ENCODE measurements at regions not wholly inside any gene's neighbourhood (a gene's known extent, or its start where the extent isn't known, plus 50 kb on each side); places are given as distances from the start of the nearest gene placed in this dataset.
"Not testable (repeated sequence)": the region's sequence is repeated elsewhere in the genome, so short reads cannot be mapped to it uniquely, and the experiment has no call there.

- Histone ChIP-seq H3K27me3 (ENCODE audit: control insufficient read depth in 1 of 2, insufficient read depth in 2 of 2, low read length in 1 of 2) (no peaks in the 10 kb centered on the region), H3K9me3 (ENCODE audit: control insufficient read depth, low read length) (no peaks in the 10 kb centered on the region), H3K4me3 (ENCODE audit: low read length in 2 of 2) (no peak overlapping the region), H3K27ac (ENCODE audit: low read depth in 1 of 2, low read length in 2 of 2) (no peak overlapping the region), H3K36me3 (ENCODE audit: control insufficient read depth in 1 of 2, insufficient read depth in 2 of 2, low read length in 1 of 2) (no peaks in the 10 kb centered on the region), H3K4me1 (ENCODE audit: control insufficient read depth in 1 of 2, insufficient read depth in 2 of 2, low read length in 2 of 2) (peaks cover 0 to 2% of the 10 kb centered on the region in 2 donors)
- WGBS, 2 donors, result 82 to 85% methylated on average over 2 of the region's 2 CpGs
- ATAC-seq (ENCODE audit: low FRiP score) (no peak), DNase-seq (no peak)
- intact Hi-C loops (cut with DNase I), result no loop called here
Observed at GRCh38 chr20:22688485-22688884, 104.1 kb upstream of the FOXA2 start.

- ATAC-seq (ENCODE audit: low FRiP score) (no peak), DNase-seq (no peak)
- intact Hi-C loops (cut with DNase I), result no loop called here
- 93 to 94% methylated on average over 5 of the region's 5 CpGs for WGBS, 2 donors
- H3K36me3 ChIP-seq (ENCODE audit: control insufficient read depth in 1 of 2, insufficient read depth in 2 of 2, low read length in 1 of 2), result no peaks in the 10 kb centered on the region
- no peaks in the 10 kb centered on the region for H3K9me3 ChIP-seq (ENCODE audit: control insufficient read depth, low read length)
- no peak overlapping the region for H3K27ac ChIP-seq (ENCODE audit: low read depth in 1 of 2, low read length in 2 of 2)
- no peak overlapping the region for H3K4me3 ChIP-seq (ENCODE audit: low read length in 2 of 2)
- H3K27me3 ChIP-seq (ENCODE audit: control insufficient read depth in 1 of 2, insufficient read depth in 2 of 2, low read length in 1 of 2), result no peaks in the 10 kb centered on the region
- peaks cover 0 to 2% of the 10 kb centered on the region in 2 donors for H3K4me1 ChIP-seq (ENCODE audit: control insufficient read depth in 1 of 2, insufficient read depth in 2 of 2, low read length in 2 of 2)
Observed at GRCh38 chr20:22689266-22689665, 104.9 kb upstream of the FOXA2 start.

- 93% methylated on average over 7 of the region's 7 CpGs for WGBS, 2 donors
- intact Hi-C loops (cut with DNase I), result loop anchor here (1.0 to 10.0 kb wide), 6 partner anchors 115 to 656 kb away; partner anchors contain the start of gene THBD (in 1 of the 2)
- ATAC-seq (ENCODE audit: low FRiP score) (no peak), DNase-seq (no peak)
- no peaks in the 10 kb centered on the region for H3K27me3 ChIP-seq (ENCODE audit: control insufficient read depth in 1 of 2, insufficient read depth in 2 of 2, low read length in 1 of 2)
- H3K36me3 ChIP-seq (ENCODE audit: control insufficient read depth in 1 of 2, insufficient read depth in 2 of 2, low read length in 1 of 2), result no peaks in the 10 kb centered on the region
- H3K4me1 ChIP-seq (ENCODE audit: control insufficient read depth in 1 of 2, insufficient read depth in 2 of 2, low read length in 2 of 2), result peaks cover 0 to 2% of the 10 kb centered on the region in 2 donors
- H3K27ac ChIP-seq (ENCODE audit: low read depth in 1 of 2, low read length in 2 of 2), result no peak overlapping the region
- H3K9me3 ChIP-seq (ENCODE audit: control insufficient read depth, low read length), result no peaks in the 10 kb centered on the region
- no peak overlapping the region for H3K4me3 ChIP-seq (ENCODE audit: low read length in 2 of 2)
Observed at GRCh38 chr20:22690000-22690399, 105.6 kb upstream of the FOXA2 start.

GRCh38 chr20:22690616-22691179 is 106.3 kb upstream of the FOXA2 start:
- no peak overlapping the region for H3K4me3 ChIP-seq (ENCODE audit: low read length in 2 of 2)
- DNase-seq, result no peak
- no peak overlapping the region for H3K27ac ChIP-seq (ENCODE audit: low read depth in 1 of 2, low read length in 2 of 2)
- H3K9me3 ChIP-seq (ENCODE audit: control insufficient read depth, low read length), result no peaks in the 10 kb centered on the region
- H3K36me3 ChIP-seq (ENCODE audit: control insufficient read depth in 1 of 2, insufficient read depth in 2 of 2, low read length in 1 of 2), result no peaks in the 10 kb centered on the region
- H3K4me1 ChIP-seq (ENCODE audit: control insufficient read depth in 1 of 2, insufficient read depth in 2 of 2, low read length in 2 of 2), result peaks cover 0 to 2% of the 10 kb centered on the region in 2 donors
- ATAC-seq (ENCODE audit: low FRiP score), result no peak
- 77 to 78% methylated on average over 7 of the region's 7 CpGs for WGBS, 2 donors
- intact Hi-C loops (cut with DNase I), result loop anchor here (1.0 to 10.0 kb wide), 6 partner anchors 114 to 656 kb away; partner anchors contain the start of gene THBD (in 1 of the 2)
- no peaks in the 10 kb centered on the region for H3K27me3 ChIP-seq (ENCODE audit: control insufficient read depth in 1 of 2, insufficient read depth in 2 of 2, low read length in 1 of 2)

- Histone ChIP-seq H3K9me3 (ENCODE audit: control insufficient read depth, low read length) (no peaks in the 10 kb centered on the region), H3K27ac (ENCODE audit: low read depth in 1 of 2, low read length in 2 of 2) (no peak overlapping the region), H3K4me3 (ENCODE audit: low read length in 2 of 2) (no peak overlapping the region), H3K4me1 (ENCODE audit: control insufficient read depth in 1 of 2, insufficient read depth in 2 of 2, low read length in 2 of 2) (peaks cover 0 to 2% of the 10 kb centered on the region in 2 donors), H3K27me3 (ENCODE audit: control insufficient read depth in 1 of 2, insufficient read depth in 2 of 2, low read length in 1 of 2) (no peaks in the 10 kb centered on the region), H3K36me3 (ENCODE audit: control insufficient read depth in 1 of 2, insufficient read depth in 2 of 2, low read length in 1 of 2) (no peaks in the 10 kb centered on the region)
- 25 to 26% methylated on average over 25 of the region's 25 CpGs for WGBS, 2 donors
- ATAC-seq (ENCODE audit: low FRiP score) (peak; percentile 93), DNase-seq (peak; percentile 87 to 89)
- intact Hi-C loops (cut with DNase I), result loop anchor here (2.0 to 10.0 kb wide), 5 partner anchors 113 to 649 kb away; partner anchors contain the start of gene THBD (in 1 of the 2)
Observed at GRCh38 chr20:22691369-22692118, 107.2 kb upstream of the FOXA2 start.

- ATAC-seq (ENCODE audit: low FRiP score) (no peak), DNase-seq (no peak)
- H3K9me3 ChIP-seq (ENCODE audit: control insufficient read depth, low read length), result no peaks in the 10 kb centered on the region
- intact Hi-C loops (cut with DNase I), result loop anchor here (5.0 to 10.0 kb wide), 4 partner anchors 113 to 545 kb away; partner anchors contain the start of gene THBD (in 1 of the 2)
- H3K27ac ChIP-seq (ENCODE audit: low read depth in 1 of 2, low read length in 2 of 2), result no peak overlapping the region
- no peak overlapping the region for H3K4me3 ChIP-seq (ENCODE audit: low read length in 2 of 2)
- 54 to 63% methylated on average over 4 of the region's 4 CpGs for WGBS, 2 donors
- no peaks in the 10 kb centered on the region for H3K27me3 ChIP-seq (ENCODE audit: control insufficient read depth in 1 of 2, insufficient read depth in 2 of 2, low read length in 1 of 2)
- no peaks in the 10 kb centered on the region for H3K36me3 ChIP-seq (ENCODE audit: control insufficient read depth in 1 of 2, insufficient read depth in 2 of 2, low read length in 1 of 2)
- H3K4me1 ChIP-seq (ENCODE audit: control insufficient read depth in 1 of 2, insufficient read depth in 2 of 2, low read length in 2 of 2), result peaks cover 0 to 2% of the 10 kb centered on the region in 2 donors
Observed at GRCh38 chr20:22692119-22692475, 107.7 kb upstream of the FOXA2 start.

- H3K27me3 ChIP-seq (ENCODE audit: control insufficient read depth in 1 of 2, insufficient read depth in 2 of 2, low read length in 1 of 2); ATAC-seq (ENCODE audit: low FRiP score); H3K9me3 ChIP-seq (ENCODE audit: control insufficient read depth, low read length); H3K4me1 ChIP-seq (ENCODE audit: control insufficient read depth in 1 of 2, insufficient read depth in 2 of 2, low read length in 2 of 2); H3K36me3 ChIP-seq (ENCODE audit: control insufficient read depth in 1 of 2, insufficient read depth in 2 of 2, low read length in 1 of 2); DNase-seq; H3K27ac ChIP-seq (ENCODE audit: low read depth in 1 of 2, low read length in 2 of 2); H3K4me3 ChIP-seq (ENCODE audit: low read length in 2 of 2): not testable (repeated sequence)
- intact Hi-C loops (cut with DNase I), result loop anchor here (5.0 to 10.0 kb wide), 4 partner anchors 112 to 545 kb away; partner anchors contain the start of gene THBD (in 1 of the 2)
- WGBS, 2 donors, result 91 to 93% methylated on average over 6 of the region's 6 CpGs
Observed at GRCh38 chr20:22692620-22693019, 108.2 kb upstream of the FOXA2 start.

GRCh38 chr20:22696759-22697158 is 112.4 kb upstream of the FOXA2 start:
- ATAC-seq (ENCODE audit: low FRiP score) (no peak), DNase-seq (no peak)
- 92 to 97% methylated on average over 4 of the region's 4 CpGs for WGBS, 2 donors
- no peak overlapping the region for H3K4me3 ChIP-seq (ENCODE audit: low read length in 2 of 2)
- no peaks in the 10 kb centered on the region for H3K9me3 ChIP-seq (ENCODE audit: control insufficient read depth, low read length)
- H3K27ac ChIP-seq (ENCODE audit: low read depth in 1 of 2, low read length in 2 of 2), result no peak overlapping the region
- peaks cover 0 to 2% of the 10 kb centered on the region in 2 donors for H3K4me1 ChIP-seq (ENCODE audit: control insufficient read depth in 1 of 2, insufficient read depth in 2 of 2, low read length in 2 of 2)
- intact Hi-C loops (cut with DNase I), result loop anchor here in 1 of 2 donors (10.0 kb wide), 1 partner anchor 108 kb away; no protein-coding TSS in a partner anchor
- no peaks in the 10 kb centered on the region for H3K27me3 ChIP-seq (ENCODE audit: control insufficient read depth in 1 of 2, insufficient read depth in 2 of 2, low read length in 1 of 2)
- H3K36me3 ChIP-seq (ENCODE audit: control insufficient read depth in 1 of 2, insufficient read depth in 2 of 2, low read length in 1 of 2), result no peaks in the 10 kb centered on the region
